Esophagus muscularis mucosa (tissue), 4 donors: ENCODE measurements at regions not wholly inside any gene's neighbourhood (a gene's known extent, or its start where the extent isn't known, plus 50 kb on each side); places are given as distances from the start of the nearest gene placed in this dataset.

ENCODE experiments used
- DNase-seq: peaks from one replicate; pipeline ENCODE4 v3.0.0-alpha.2; 2017; ENCODE audit errors: extremely low spot score
- H3K27ac ChIP-seq, 4 donors: fragments of 200-600 bp; sonication (generic); replicated peaks in 1 of 4; 1 replicate in 3 of 4; 2 replicates in 1 of 4; pipeline ENCODE4 v1.5.1; 2016 to 2019; ENCODE audit warnings: mild to moderate bottlenecking in 1 of 4
- H3K27me3 ChIP-seq, 4 donors: fragments of 200-600 bp; sonication (generic); one replicate each; pipeline versions ENCODE4 v1.5.1 to v1.6.0; 2016 to 2019
- H3K36me3 ChIP-seq, 4 donors: fragments of 200-600 bp; sonication (generic); one replicate each; pipeline ENCODE4 v1.5.1; 2016 to 2019
- H3K4me1 ChIP-seq, 4 donors: fragments of 200-600 bp; sonication (generic); one replicate each; pipeline ENCODE4 v1.5.1; 2016 to 2019
- H3K4me3 ChIP-seq, 4 donors: fragments of 200-600 bp; sonication (generic); 1 replicate in 2 of 4; 2 replicates in 2 of 4; pipeline ENCODE4 v1.5.1; 2016 to 2019; ENCODE audit warnings: mild to moderate bottlenecking in 4 of 4, moderate library complexity in 1 of 4
- H3K9me3 ChIP-seq, 4 donors: fragments of 200-600 bp; sonication (generic); 1 replicate in 3 of 4; 2 replicates in 1 of 4; pipeline ENCODE4 v1.5.1; 2016 to 2019
- EP300 ChIP-seq: sonication (generic); formaldehyde crosslinking; IDR thresholded peaks from one replicate; pipeline ENCODE4 v1.6.1; 2017; ENCODE audit warnings: antibody characterized with exemption
- POLR2A ChIP-seq: fragments of 450-650 bp; IDR thresholded peaks from one replicate; pipeline ENCODE4 v1.6.1; 2017; ENCODE audit warnings: antibody characterized with exemption, moderate library complexity, mild to moderate bottlenecking, low read depth
- POLR2AphosphoS5 ChIP-seq, 2 donors: sonication (generic); formaldehyde crosslinking; IDR thresholded peaks; one replicate each; pipeline ENCODE4 v1.6.1; 2017; ENCODE audit warnings: antibody characterized with exemption in 2 of 2
- WGBS: methylation state at CpG from one replicate; pipeline ENCODE4 v1.1.5; 2018; 5-methylcytosine and 5-hydroxymethylcytosine counted together
- intact Hi-C: fragments of 100-400 bp; cut with DNase I; formaldehyde crosslinking; loops from one replicate; pipeline ENCODE4 v1.15.1; 2023
- small RNA-seq, 3 donors: library from RNA; depleted of rRNA; stranded (forward); fragments of <200 nt; gene quantifications; one replicate each; pipeline ENCODE3, GENCODE V24; 2016
- TF ChIP-seq, protein P1 (sequence below), 3 experiments: fragments of 200-600 bp in 2 of 3; fragments of 450-650 bp in 1 of 3; sonication (generic) in 2 of 3; IDR thresholded peaks; one replicate each; pipeline ENCODE4 v1.5.1; 2017 to 2019; ENCODE audit warnings: antibody characterized with exemption in 3 of 3, mild to moderate bottlenecking in 2 of 3, moderate library complexity in 1 of 3

DNA sequence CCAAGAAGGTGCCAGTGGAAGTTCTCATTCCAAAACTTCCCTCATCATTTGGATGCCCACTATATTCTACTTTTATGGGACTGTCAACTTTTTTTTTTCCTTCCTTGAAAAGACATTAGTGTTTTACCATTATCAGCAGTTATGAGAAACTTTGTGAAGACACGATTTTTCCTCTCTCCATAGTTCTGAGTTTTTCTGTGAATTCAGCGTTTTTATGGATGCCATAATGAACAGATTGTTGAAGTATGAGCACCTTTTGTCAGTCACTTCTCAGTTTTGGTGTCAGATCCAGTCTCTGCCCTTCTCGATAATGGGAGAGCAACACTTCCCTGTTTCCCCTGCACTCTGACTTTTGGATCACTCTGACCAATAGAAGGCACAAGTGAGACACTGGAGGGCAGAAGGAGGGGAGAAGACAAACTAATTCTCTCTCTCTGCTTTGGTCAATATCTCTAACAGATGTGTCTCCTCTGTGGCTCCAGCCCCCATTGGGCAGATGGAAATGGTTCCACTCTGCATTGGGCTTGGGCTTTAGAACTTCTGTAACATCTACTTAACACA, 53.5 kb upstream of the FN1 start:
- Histone ChIP-seq H3K27me3 (no peaks in the 10 kb centered on the region), H3K36me3 (no peaks in the 10 kb centered on the region), H3K4me3 (no peak overlapping the region), H3K27ac (no peak overlapping the region), H3K4me1 (no peaks in the 10 kb centered on the region), H3K9me3 (no peaks in the 10 kb centered on the region)
- DNase-seq = no peak
- WGBS = 88% methylated on average over 3 of the region's 3 CpGs
- TF ChIP-seq POLR2AphosphoS5 (IDR thresholded peaks at IDR 0.05) (no peak), POLR2A (no peak), EP300 (no peak)
- TF ChIP-seq, protein P1, sequence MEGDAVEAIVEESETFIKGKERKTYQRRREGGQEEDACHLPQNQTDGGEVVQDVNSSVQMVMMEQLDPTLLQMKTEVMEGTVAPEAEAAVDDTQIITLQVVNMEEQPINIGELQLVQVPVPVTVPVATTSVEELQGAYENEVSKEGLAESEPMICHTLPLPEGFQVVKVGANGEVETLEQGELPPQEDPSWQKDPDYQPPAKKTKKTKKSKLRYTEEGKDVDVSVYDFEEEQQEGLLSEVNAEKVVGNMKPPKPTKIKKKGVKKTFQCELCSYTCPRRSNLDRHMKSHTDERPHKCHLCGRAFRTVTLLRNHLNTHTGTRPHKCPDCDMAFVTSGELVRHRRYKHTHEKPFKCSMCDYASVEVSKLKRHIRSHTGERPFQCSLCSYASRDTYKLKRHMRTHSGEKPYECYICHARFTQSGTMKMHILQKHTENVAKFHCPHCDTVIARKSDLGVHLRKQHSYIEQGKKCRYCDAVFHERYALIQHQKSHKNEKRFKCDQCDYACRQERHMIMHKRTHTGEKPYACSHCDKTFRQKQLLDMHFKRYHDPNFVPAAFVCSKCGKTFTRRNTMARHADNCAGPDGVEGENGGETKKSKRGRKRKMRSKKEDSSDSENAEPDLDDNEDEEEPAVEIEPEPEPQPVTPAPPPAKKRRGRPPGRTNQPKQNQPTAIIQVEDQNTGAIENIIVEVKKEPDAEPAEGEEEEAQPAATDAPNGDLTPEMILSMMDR (IDR thresholded peaks at IDR 0.05) = no peak
- intact Hi-C loops = no loop called here

DNA sequence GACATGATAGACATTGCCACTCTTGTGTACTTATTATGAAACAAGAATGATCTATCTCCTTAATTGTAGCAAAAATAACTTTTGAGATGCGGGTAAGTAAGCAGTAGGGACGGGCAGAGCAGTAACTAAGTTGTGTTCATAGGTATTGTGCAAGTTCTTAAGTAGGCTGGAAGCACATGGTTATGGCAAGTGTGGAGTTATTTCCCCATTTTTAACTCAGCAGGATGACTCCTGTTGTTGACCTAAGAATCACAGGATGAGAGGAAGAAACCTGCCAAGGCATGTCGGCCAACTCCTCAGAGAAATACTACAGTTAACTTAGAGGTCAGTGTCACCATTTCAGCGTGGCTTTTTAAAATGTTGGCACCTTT, 51.1 kb upstream of the FN1 start:
- Histone ChIP-seq H3K4me1 (no peaks in the 10 kb centered on the region), H3K4me3 (no peak overlapping the region), H3K36me3 (no peaks in the 10 kb centered on the region), H3K27ac (no peak overlapping the region), H3K9me3 (no peaks in the 10 kb centered on the region), H3K27me3 (no peaks in the 10 kb centered on the region)
- no peak for DNase-seq
- 71% methylated on average over 4 of the region's 4 CpGs for whole genome bisulfite sequencing
- no peak for TF ChIP-seq EP300
- TF ChIP-seq POLR2A = no peak
- TF ChIP-seq, protein P1 (IDR thresholded peaks at IDR 0.05) = no peak
- TF ChIP-seq POLR2AphosphoS5 (IDR thresholded peaks at IDR 0.05) = no peak
- intact Hi-C loops = no loop called here

DNA sequence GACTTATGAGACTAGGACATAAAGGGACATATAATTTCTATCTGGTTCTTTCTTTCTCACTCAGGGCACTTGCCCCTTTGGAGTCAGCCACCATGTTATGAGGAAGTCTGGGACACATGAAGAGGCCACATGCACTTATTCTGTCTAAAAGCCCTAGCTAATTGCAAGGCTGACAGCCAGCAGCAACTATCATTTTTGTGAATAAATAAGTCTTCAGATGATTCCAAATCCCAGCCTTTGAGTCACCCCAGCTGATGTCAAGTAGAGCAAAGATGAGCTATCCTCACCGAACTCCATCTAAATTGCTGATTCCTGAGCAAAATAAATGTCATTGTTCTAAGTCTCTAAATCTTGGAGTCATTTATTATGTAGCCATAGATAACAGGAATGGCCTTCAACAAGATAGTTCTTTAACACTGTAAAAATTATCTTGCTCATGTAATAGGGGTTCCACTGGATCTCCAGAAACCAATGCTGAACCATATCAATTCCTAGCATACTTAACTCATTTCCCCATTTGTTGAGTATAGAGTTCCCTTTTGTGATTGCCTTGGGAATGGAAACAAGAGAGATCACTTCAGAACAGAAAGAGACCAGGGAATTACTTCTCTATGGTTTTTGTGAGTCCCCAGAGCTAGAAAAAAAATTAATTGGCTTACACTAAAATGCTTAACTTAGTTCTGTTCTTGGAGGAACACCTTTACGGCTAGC, 50.6 kb upstream of the FN1 start:
- Histone ChIP-seq H3K27me3 (no peaks in the 10 kb centered on the region), H3K9me3 (no peaks in the 10 kb centered on the region), H3K4me1 (no peaks in the 10 kb centered on the region), H3K27ac (no peak overlapping the region), H3K36me3 (no peaks in the 10 kb centered on the region), H3K4me3 (no peak overlapping the region)
- TF ChIP-seq POLR2A (no peak), EP300 (no peak), POLR2AphosphoS5 (IDR thresholded peaks at IDR 0.05) (no peak)
- TF ChIP-seq, protein P1 (IDR thresholded peaks at IDR 0.05) = no peak
- intact Hi-C loops = no loop called here
- DNase-seq = no peak
- 92% methylated on average over 2 of the region's 2 CpGs for WGBS

Small RNAs in the stretch of these regions (small RNA-seq; reads per million reads assigned to genes)
- 0 reads per million in 3 donors for gene AC093850.1
